Heart right ventricle (tissue), 16 donors: ENCODE measurements at regions not wholly inside any gene's neighbourhood (a gene's known extent, or its start where the extent isn't known, plus 50 kb on each side); places are given as distances from the start of the nearest gene placed in this dataset.

Source experiments
- ATAC-seq, 8 donors: fragments of 200-7000 bp; cut with Tn5 transposase; one replicate each; pipeline ENCODE4 v1.9.1; 2020; ENCODE audit warnings: mild to moderate bottlenecking in 8 of 8, moderate library complexity in 8 of 8, moderate number of reproducible peaks in 1 of 8
- DNase-seq, 2 donors: peaks; one replicate each; pipeline ENCODE4 v3.0.0-alpha.2; 2020
- H3K27ac ChIP-seq, 10 donors: fragments of 200-600 bp; sonication (generic) in 2 of 10; one replicate each; pipeline versions ENCODE4 v1.5.0 to v1.8.0; 2020 to 2022; ENCODE audit warnings: mild to moderate bottlenecking in 3 of 10
- H3K27me3 ChIP-seq, 7 donors: fragments of 200-600 bp; one replicate each; pipeline ENCODE4 v1.8.0; 2021 to 2022; ENCODE audit warnings: mild to moderate bottlenecking in 2 of 7
- H3K36me3 ChIP-seq, 9 donors: fragments of 200-600 bp; sonication (generic) in 1 of 9; one replicate each; pipeline versions ENCODE4 v1.5.0 to v1.8.0; 2020 to 2022; ENCODE audit warnings: mild to moderate bottlenecking in 2 of 9
- H3K4me1 ChIP-seq, 9 donors: fragments of 200-600 bp; sonication (generic) in 1 of 9; one replicate each; pipeline versions ENCODE4 v1.5.0 to v1.8.0; 2020 to 2022; ENCODE audit warnings: mild to moderate bottlenecking in 4 of 9
- H3K4me3 ChIP-seq, 10 donors: fragments of 200-600 bp; sonication (generic) in 2 of 10; one replicate each; pipeline versions ENCODE4 v1.5.0 to v1.8.0; 2020 to 2022; ENCODE audit warnings: mild to moderate bottlenecking in 7 of 10, moderate library complexity in 2 of 10
- H3K9me3 ChIP-seq, 11 donors: fragments of 200-600 bp in 10 of 11; sonication (generic) in 2 of 11; one replicate each; pipeline versions ENCODE4 v1.5.0 to v1.8.0; 2013 to 2022; ENCODE audit warnings: mild to moderate bottlenecking in 2 of 11, control low read depth in 1 of 11, moderate library complexity in 1 of 11
- WGBS, 2 donors: extraction: QIAGEN DNeasy Blood & Tissue Kit; methylation state at CpG; one replicate each; pipeline ENCODE4 v1.1.7; 2013; ENCODE audit warnings: inconsistent platforms in 1 of 2; 5-methylcytosine and 5-hydroxymethylcytosine counted together
- intact Hi-C, 10 donors: fragments of 100-400 bp; cut with DNase I; formaldehyde crosslinking; loops; one replicate each; pipeline versions ENCODE4 v1.11.1 to v1.14.2; 2022
- TF ChIP-seq, protein P1 (sequence below), 9 donors: fragments of 200-600 bp; sonication (generic) in 2 of 9; IDR thresholded peaks; one replicate each; pipeline versions ENCODE4 v1.5.0 to v1.8.0; 2021 to 2022; ENCODE audit warnings: antibody characterized with exemption in 9 of 9, mild to moderate bottlenecking in 5 of 9, moderate library complexity in 1 of 9
- donor health status: Arrhythmogenic right ventricular cardiomyopathy.
- donor health status: ischemic (EF 13 %, LVEDD 7.1; RV severe dilation, severe dysfunction).
- donor health status: healthy with polysubstance abuse.
- donor health status: DM: no; HTN: yes; CAD: no.
- donor health status: DM: no; HTN: no; CAD: no.
- donor health status: ischemic (EF 25% LVEDD 6.9; RV normal size, moderate dysfunction).
- donor health status: ischemic (EF 25% LVEDD 5.7; RV mildly dilated, moderate dysfunction).
- donor health status: healthy.
- donor health status: DM: yes; HTN: yes; CAD: no.
- donor health status: Ischemic cardiomyopathy.
- donor health status: ischemic (EF 35%, LVEDD 5.7; RV mildly dilated, moderate dysfunction).
- donor health status: nonischemic (EF 11% LVEDD 7.7; RV severe dilation, severe dysfunction).
- donor health status: DM: yes; HTN: yes; CAD: no.
- donor health status: PGD.
- donor health status: ischemic (EF 29% LVEDD 5.4; RV normal size, mild dysfunction).
- donor health status: nonischemic (EF 23%, LVEDD 6.1; RV moderate dilation, normal function).

DNA sequence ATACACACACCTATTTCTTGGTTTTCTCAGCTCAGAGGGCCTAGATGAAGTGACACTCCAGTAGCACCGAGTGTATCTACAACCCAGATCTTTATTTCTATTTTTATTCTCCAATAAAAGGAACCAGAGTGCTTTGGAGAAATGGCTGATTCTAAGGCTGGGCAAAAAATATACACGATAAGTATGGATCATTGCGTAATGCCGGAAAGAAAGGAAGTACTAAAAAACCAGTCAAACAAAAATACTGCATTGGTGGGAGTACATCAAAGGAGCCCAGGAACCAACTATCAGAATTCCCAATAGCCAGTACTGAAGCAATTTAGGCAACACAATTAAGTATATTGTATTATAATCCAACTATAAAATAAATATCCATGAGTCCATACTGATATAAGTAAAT, 400.9 kb upstream of the CCDC196 start:
- H3K9me3 ChIP-seq, result no peaks in the 10 kb centered on the region
- H3K36me3 ChIP-seq, result no peaks in the 10 kb centered on the region
- no peak overlapping the region for H3K27ac ChIP-seq
- TF ChIP-seq, protein P1, sequence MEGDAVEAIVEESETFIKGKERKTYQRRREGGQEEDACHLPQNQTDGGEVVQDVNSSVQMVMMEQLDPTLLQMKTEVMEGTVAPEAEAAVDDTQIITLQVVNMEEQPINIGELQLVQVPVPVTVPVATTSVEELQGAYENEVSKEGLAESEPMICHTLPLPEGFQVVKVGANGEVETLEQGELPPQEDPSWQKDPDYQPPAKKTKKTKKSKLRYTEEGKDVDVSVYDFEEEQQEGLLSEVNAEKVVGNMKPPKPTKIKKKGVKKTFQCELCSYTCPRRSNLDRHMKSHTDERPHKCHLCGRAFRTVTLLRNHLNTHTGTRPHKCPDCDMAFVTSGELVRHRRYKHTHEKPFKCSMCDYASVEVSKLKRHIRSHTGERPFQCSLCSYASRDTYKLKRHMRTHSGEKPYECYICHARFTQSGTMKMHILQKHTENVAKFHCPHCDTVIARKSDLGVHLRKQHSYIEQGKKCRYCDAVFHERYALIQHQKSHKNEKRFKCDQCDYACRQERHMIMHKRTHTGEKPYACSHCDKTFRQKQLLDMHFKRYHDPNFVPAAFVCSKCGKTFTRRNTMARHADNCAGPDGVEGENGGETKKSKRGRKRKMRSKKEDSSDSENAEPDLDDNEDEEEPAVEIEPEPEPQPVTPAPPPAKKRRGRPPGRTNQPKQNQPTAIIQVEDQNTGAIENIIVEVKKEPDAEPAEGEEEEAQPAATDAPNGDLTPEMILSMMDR (IDR thresholded peaks at IDR 0.05), result no peak
- H3K27me3 ChIP-seq, result peaks cover 0 to 6% (median 0%) of the 10 kb centered on the region in 7 donors
- no peak overlapping the region for H3K4me3 ChIP-seq
- intact Hi-C loops, result no loop called here
- H3K4me1 ChIP-seq, result peaks cover 0 to 15% (median 0%) of the 10 kb centered on the region in 9 donors
- DNase-seq (no peak), ATAC-seq (no peak)
- WGBS, 2 donors, result 70 to 81% methylated on average over 4 of the region's 4 CpGs

DNA sequence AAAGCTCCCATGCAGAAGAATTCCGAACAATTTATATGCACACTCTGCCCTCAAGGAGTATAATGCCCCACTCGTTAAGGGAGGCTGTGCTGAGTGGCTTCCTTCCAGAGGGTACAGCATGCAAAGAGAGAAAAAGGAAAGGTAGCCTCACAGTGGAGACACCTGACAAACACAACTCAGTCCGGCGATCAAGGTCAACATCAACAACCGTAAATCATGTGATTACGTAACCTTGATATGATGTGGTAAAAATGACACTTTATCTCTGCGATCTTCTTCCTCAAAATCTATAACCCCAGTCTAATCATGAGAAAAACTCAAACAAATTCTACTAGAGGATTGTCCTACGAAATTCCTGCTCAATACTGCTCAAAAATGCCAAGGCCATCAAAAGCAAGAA, 400.5 kb upstream of the CCDC196 start:
- intact Hi-C loops, result no loop called here
- no peak for ATAC-seq

DNA sequence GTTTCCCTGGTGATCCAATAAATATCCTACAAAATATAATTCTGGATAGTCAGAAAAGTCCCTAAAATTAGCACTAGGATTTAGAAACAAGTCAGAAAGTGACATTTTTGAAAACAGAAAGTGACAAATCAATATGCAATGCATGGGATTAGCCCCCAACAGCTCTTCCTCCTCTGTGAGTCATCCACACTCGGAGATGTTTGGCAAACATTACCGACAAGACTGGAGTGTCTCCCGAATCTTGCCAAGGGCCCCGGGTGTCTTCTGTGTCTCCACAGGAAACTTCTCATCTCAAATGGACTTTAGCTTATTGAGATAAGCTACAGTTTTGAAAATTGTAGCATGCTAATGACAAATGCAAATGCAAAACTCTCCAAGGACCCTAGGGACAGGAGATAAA, 398.9 kb upstream of the CCDC196 start:
- no peak for DNase-seq
- no peak for ATAC-seq
- TF ChIP-seq, protein P1 (IDR thresholded peaks at IDR 0.05), result no peak
- Histone ChIP-seq H3K4me1 (peaks cover 0 to 5% (median 0%) of the 10 kb centered on the region in 9 donors), H3K27ac (no peak overlapping the region), H3K4me3 (no peak overlapping the region), H3K9me3 (no peaks in the 10 kb centered on the region), H3K36me3 (no peaks in the 10 kb centered on the region), H3K27me3 (no peaks in the 10 kb centered on the region)
- 42 to 43% methylated on average over 4 of the region's 4 CpGs for WGBS, 2 donors
- intact Hi-C loops, result no loop called here

More for the DNA sequence above, 400.5 kb upstream of the CCDC196 start:
- H3K9me3 ChIP-seq, result no peaks in the 10 kb centered on the region
- H3K36me3 ChIP-seq, result no peaks in the 10 kb centered on the region
- H3K4me1 ChIP-seq, result peaks cover 0 to 15% (median 0%) of the 10 kb centered on the region in 9 donors
- TF ChIP-seq, protein P1 (IDR thresholded peaks at IDR 0.05), result no peak
- no peak for DNase-seq
- no peak overlapping the region for H3K27ac ChIP-seq
- H3K27me3 ChIP-seq, result peaks cover 0 to 6% (median 0%) of the 10 kb centered on the region in 7 donors
- 86 to 92% methylated on average over 8 of the region's 8 CpGs for WGBS, 2 donors
- no peak overlapping the region for H3K4me3 ChIP-seq

DNA sequence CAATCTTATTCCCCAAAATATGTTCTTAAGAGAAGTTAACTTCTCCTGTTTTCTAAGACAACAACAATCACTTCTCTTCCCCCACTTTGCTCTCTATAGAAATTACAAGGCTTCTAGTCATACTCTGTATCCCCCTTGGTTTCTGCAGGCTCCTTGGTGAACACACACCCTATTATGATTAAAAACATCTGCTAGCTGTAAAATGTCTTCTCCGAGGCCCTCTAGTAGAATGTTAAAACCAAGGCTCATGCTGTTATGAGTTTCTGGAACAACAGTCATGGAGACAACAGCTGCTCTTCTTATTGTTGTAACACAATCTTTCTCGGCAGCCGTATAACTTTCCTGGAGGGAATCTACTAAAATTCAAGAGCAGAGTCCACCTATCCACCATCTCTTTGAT, 397.5 kb upstream of the CCDC196 start:
- H3K9me3 ChIP-seq, result no peaks in the 10 kb centered on the region
- H3K27me3 ChIP-seq, result peaks cover 0 to 2% (median 0%) of the 10 kb centered on the region in 7 donors
- TF ChIP-seq, protein P1 (IDR thresholded peaks at IDR 0.05), result no peak
- no peak overlapping the region for H3K27ac ChIP-seq
- no peaks in the 10 kb centered on the region for H3K36me3 ChIP-seq
- peaks cover 0 to 4% (median 0%) of the 10 kb centered on the region in 9 donors for H3K4me1 ChIP-seq
- ATAC-seq (no peak), DNase-seq (no peak)
- intact Hi-C loops, result no loop called here
- H3K4me3 ChIP-seq, result no peak overlapping the region
- 73 to 76% methylated on average over 3 of the region's 3 CpGs for WGBS, 2 donors
